Mesenchymal stem cell (in vitro differentiated cells and primary cell): ENCODE measurements at regions not wholly inside any gene's neighbourhood (a gene's known extent, or its start where the extent isn't known, plus 50 kb on each side); places are given as distances from the start of the nearest gene placed in this dataset.

Experiments used
- DNase-seq: peaks from one replicate; pipeline ENCODE4 v3.0.0-alpha.2; 2013
- H2AFZ ChIP-seq: one replicate; pipeline ENCODE4 v1.6.1; 2013; ENCODE audit warnings: low read depth, mild to moderate bottlenecking, control low read depth, inconsistent platforms, low read length, moderate library complexity
- H2AK5ac ChIP-seq: 2 replicates; pipeline ENCODE4 v1.6.1; 2013; ENCODE audit warnings: low read length, moderate library complexity, mild to moderate bottlenecking, inconsistent platforms; ENCODE audit not compliant: severe bottlenecking
- H2BK120ac ChIP-seq: one replicate; pipeline ENCODE4 v1.6.1; 2013; ENCODE audit warnings: low read depth, mild to moderate bottlenecking, inconsistent platforms, low read length, moderate library complexity
- H2BK12ac ChIP-seq, 2 experiments: one replicate each; pipeline ENCODE4 v1.6.1; 2013; ENCODE audit warnings: inconsistent platforms in 2 of 2, low read length in 2 of 2, mild to moderate bottlenecking in 2 of 2, moderate library complexity in 2 of 2, control low read depth in 1 of 2
- H2BK15ac ChIP-seq: one replicate; pipeline ENCODE4 v1.6.1; 2013; ENCODE audit warnings: mild to moderate bottlenecking, low read depth, inconsistent platforms; ENCODE audit not compliant: poor library complexity, severe bottlenecking
- H2BK5ac ChIP-seq: 2 replicates; pipeline ENCODE4 v1.6.1; 2013; ENCODE audit warnings: low read depth, mild to moderate bottlenecking, low read length, control low read depth, inconsistent platforms; ENCODE audit not compliant: poor library complexity, severe bottlenecking
- H3K14ac ChIP-seq, 2 experiments: one replicate each; pipeline ENCODE4 v1.6.1; 2013; ENCODE audit warnings: inconsistent platforms in 2 of 2, low read length in 2 of 2, control low read depth in 1 of 2, mild to moderate bottlenecking in 1 of 2, moderate library complexity in 1 of 2
- H3K18ac ChIP-seq, 2 experiments: one replicate each; pipeline ENCODE4 v1.6.1; 2013; ENCODE audit warnings: inconsistent platforms in 2 of 2, low read length in 2 of 2, control low read depth in 1 of 2, low read depth in 1 of 2, mild to moderate bottlenecking in 1 of 2
- H3K23ac ChIP-seq, 2 experiments: one replicate each; pipeline ENCODE4 v1.6.1; 2013; ENCODE audit warnings: inconsistent platforms in 2 of 2, low read length in 2 of 2, mild to moderate bottlenecking in 2 of 2, moderate library complexity in 2 of 2, control low read depth in 1 of 2
- H3K27ac ChIP-seq: 2 replicates; pipeline ENCODE4 v1.5.1; 2013; ENCODE audit warnings: mild to moderate bottlenecking, moderate library complexity, low read length, control low read depth, inconsistent platforms; ENCODE audit not compliant: poor library complexity, severe bottlenecking
- H3K27me3 ChIP-seq, 2 experiments: 2 replicates each; pipeline versions ENCODE4 v1.6.1 to v1.7.0; 2013; ENCODE audit warnings: low read length in 2 of 2, mild to moderate bottlenecking in 2 of 2, moderate library complexity in 2 of 2, control low read depth in 1 of 2, inconsistent platforms in 1 of 2; ENCODE audit not compliant: control insufficient read depth in 1 of 2, insufficient read depth in 1 of 2
- H3K36me3 ChIP-seq, 2 experiments: 2 replicates each; pipeline versions ENCODE4 v1.6.1 to v1.7.0; 2013; ENCODE audit warnings: low read length in 2 of 2, control low read depth in 1 of 2, inconsistent platforms in 1 of 2, low read depth in 1 of 2, mild to moderate bottlenecking in 1 of 2; ENCODE audit not compliant: insufficient read depth in 2 of 2, control insufficient read depth in 1 of 2
- H3K4ac ChIP-seq, 2 experiments: one replicate each; pipeline ENCODE4 v1.6.1; 2013; ENCODE audit warnings: inconsistent platforms in 2 of 2, low read length in 2 of 2, mild to moderate bottlenecking in 2 of 2, moderate library complexity in 2 of 2, control low read depth in 1 of 2, low read depth in 1 of 2
- H3K4me1 ChIP-seq: 2 replicates; pipeline ENCODE4 v1.6.1; 2013; ENCODE audit warnings: low read depth, low read length, control low read depth; ENCODE audit not compliant: control insufficient read depth, insufficient read depth
- H3K4me2 ChIP-seq: 2 replicates; pipeline ENCODE4 v1.6.1; 2013; ENCODE audit warnings: low read length, mild to moderate bottlenecking, inconsistent platforms; ENCODE audit not compliant: poor library complexity, severe bottlenecking
- H3K4me3 ChIP-seq, 2 experiments: 2 replicates each; pipeline versions ENCODE4 v1.5.1 to v1.7.0; 2013; ENCODE audit warnings: low read length in 2 of 2, mild to moderate bottlenecking in 2 of 2, control low read depth in 1 of 2, low read depth in 1 of 2; ENCODE audit not compliant: insufficient read depth in 1 of 2
- H3K79me1 ChIP-seq: replicated peaks from 2 replicates; pipeline ENCODE4 v1.6.1; 2013; ENCODE audit warnings: mild to moderate bottlenecking, control low read depth, low read length, inconsistent platforms; ENCODE audit not compliant: poor library complexity, severe bottlenecking
- H3K9ac ChIP-seq: 2 replicates; pipeline ENCODE4 v1.7.0; 2013; ENCODE audit warnings: mild to moderate bottlenecking, low read length, moderate library complexity
- H3K9me3 ChIP-seq: 2 replicates; pipeline ENCODE4 v1.7.0; 2013; ENCODE audit warnings: mild to moderate bottlenecking, low read length; ENCODE audit not compliant: control insufficient read depth
- H4K8ac ChIP-seq: one replicate; pipeline ENCODE4 v1.6.1; 2013; ENCODE audit warnings: inconsistent platforms, mild to moderate bottlenecking, low read length, moderate library complexity
- H4K91ac ChIP-seq: one replicate; pipeline ENCODE4 v1.6.1; 2013; ENCODE audit warnings: mild to moderate bottlenecking, low read length, inconsistent platforms
- WGBS: methylation state at CpG from one replicate; pipeline ENCODE4 v1.1.7; 2013; ENCODE audit warnings: mixed read lengths; 5-methylcytosine and 5-hydroxymethylcytosine counted together

DNA sequence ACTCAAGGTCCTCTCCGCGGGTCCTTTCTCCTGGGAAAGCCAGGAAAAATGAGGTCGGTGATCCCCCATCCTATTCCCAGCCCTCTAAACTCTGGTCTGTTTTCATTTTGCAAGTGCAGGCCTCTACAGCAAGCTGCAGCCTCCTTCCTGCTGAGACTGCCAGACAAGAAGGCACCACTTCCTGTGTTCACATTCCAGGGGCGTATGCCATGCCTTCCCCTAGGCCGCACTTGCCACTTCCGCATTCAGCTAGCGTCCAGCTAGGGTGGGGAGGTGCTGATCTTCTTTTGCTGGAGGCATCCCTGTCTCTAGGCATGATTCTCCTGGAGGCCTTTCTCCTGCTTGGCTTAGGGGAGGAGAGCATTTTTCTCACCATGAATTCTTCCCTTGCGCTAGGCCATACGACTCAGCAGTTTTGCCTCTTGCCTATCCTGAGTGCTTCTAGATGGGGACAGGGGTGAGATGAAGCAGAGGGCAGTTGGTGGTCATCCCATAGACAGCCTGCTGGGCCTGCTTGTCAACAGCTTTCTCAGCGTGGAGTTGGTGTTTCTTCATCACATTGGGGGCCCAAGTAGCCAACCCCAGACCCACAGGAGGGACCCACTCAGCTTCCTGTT lies 328.9 kb downstream of the RPS24 start:
- peaks cover 24% of the 10 kb centered on the region for H3K4me1 ChIP-seq
- no peaks in the 10 kb centered on the region for H3K36me3 ChIP-seq
- H4K91ac ChIP-seq: peak overlapping the region; percentile 53
- peak overlapping the region in 1 of 2 experiments; percentile 84 for H3K4ac ChIP-seq
- no peak overlapping the region for H2BK5ac ChIP-seq
- no peak overlapping the region for H3K23ac ChIP-seq
- H3K4me2 ChIP-seq: no peak overlapping the region
- peak overlapping the region; percentile 52 for H2BK15ac ChIP-seq
- peak overlapping the region; percentile 74 for H2AFZ ChIP-seq
- no peak overlapping the region for H3K9ac ChIP-seq
- H2BK12ac ChIP-seq: peak overlapping the region; percentile 14 to 94
- peaks cover 0 to 17% of the 10 kb centered on the region in 2 experiments for H3K27me3 ChIP-seq
- WGBS: 56% methylated on average over 10 of the region's 10 CpGs
- peak overlapping the region; percentile 57 for H4K8ac ChIP-seq
- H3K79me1 ChIP-seq: no peaks in the 10 kb centered on the region
- DNase-seq: peak; percentile 33
- peak overlapping the region; percentile 23 to 89 for H3K18ac ChIP-seq
- no peak overlapping the region for H3K27ac ChIP-seq
- no peak overlapping the region for H3K14ac ChIP-seq
- H2AK5ac ChIP-seq: peak overlapping the region; percentile 51
- no peaks in the 10 kb centered on the region for H3K9me3 ChIP-seq
- H2BK120ac ChIP-seq: no peak overlapping the region
- no peak overlapping the region for H3K4me3 ChIP-seq

GRCh38 chr10:78363190-78363589 lies 329.5 kb downstream of the RPS24 start:
- H3K27me3 ChIP-seq: peaks cover 0 to 17% of the 10 kb centered on the region in 2 experiments
- no peak overlapping the region for H3K9ac ChIP-seq
- no peak overlapping the region for H4K91ac ChIP-seq
- H3K23ac ChIP-seq: no peak overlapping the region
- no peak overlapping the region for H2AFZ ChIP-seq
- no peak overlapping the region for H2BK120ac ChIP-seq
- H2AK5ac ChIP-seq: peak overlapping the region; percentile 11
- H3K4me2 ChIP-seq: no peak overlapping the region
- H2BK5ac ChIP-seq: no peak overlapping the region
- H3K4me1 ChIP-seq: peaks cover 24% of the 10 kb centered on the region
- no peaks in the 10 kb centered on the region for H3K9me3 ChIP-seq
- H3K4me3 ChIP-seq: no peak overlapping the region
- WGBS: 97% methylated on average over 4 of the region's 4 CpGs
- no peak overlapping the region for H4K8ac ChIP-seq
- H2BK12ac ChIP-seq: peak overlapping the region in 1 of 2 experiments; percentile 57
- H3K18ac ChIP-seq: peak overlapping the region; percentile 8 to 76
- no peak for DNase-seq
- no peak overlapping the region for H2BK15ac ChIP-seq
- no peaks in the 10 kb centered on the region for H3K36me3 ChIP-seq
- H3K79me1 ChIP-seq: no peaks in the 10 kb centered on the region
- H3K4ac ChIP-seq: no peak overlapping the region
- H3K14ac ChIP-seq: no peak overlapping the region
- no peak overlapping the region for H3K27ac ChIP-seq

DNA sequence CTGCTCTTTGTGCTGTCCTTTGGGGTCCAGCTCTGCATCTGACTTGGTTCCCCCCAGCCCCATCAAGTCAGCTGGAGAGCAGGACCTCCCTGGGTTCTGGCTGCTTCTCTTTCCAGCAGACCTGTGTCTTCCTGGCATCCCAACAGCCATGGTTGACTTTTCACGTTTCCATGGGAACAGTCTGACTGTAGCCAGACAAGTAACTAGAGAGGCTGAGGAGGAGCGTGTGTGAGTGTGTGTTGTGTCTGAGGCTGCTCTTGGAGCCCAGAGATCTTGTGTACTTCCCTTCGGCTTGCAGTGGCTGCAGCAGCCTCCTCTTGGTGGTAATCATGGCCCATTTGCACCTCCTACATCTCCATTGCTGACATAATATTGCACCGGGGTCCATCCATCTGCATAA lies 332.0 kb downstream of the RPS24 start:
- H3K36me3 ChIP-seq: no peaks in the 10 kb centered on the region
- no peak overlapping the region for H3K14ac ChIP-seq
- no peaks in the 10 kb centered on the region for H3K9me3 ChIP-seq
- H3K27me3 ChIP-seq: peaks cover under 1 to 21% of the 10 kb centered on the region in 2 experiments
- no peak overlapping the region for H2BK5ac ChIP-seq
- H3K79me1 ChIP-seq: no peaks in the 10 kb centered on the region
- H3K4me3 ChIP-seq: no peak overlapping the region
- peaks cover 14% of the 10 kb centered on the region for H3K4me1 ChIP-seq
- H2AFZ ChIP-seq: no peak overlapping the region
- DNase-seq: peak; percentile 65
- no peak overlapping the region for H3K9ac ChIP-seq
- no peak overlapping the region for H4K8ac ChIP-seq
- H3K4ac ChIP-seq: no peak overlapping the region
- 67% methylated on average over 2 of the region's 4 CpGs for WGBS
- no peak overlapping the region for H3K23ac ChIP-seq
- H3K4me2 ChIP-seq: no peak overlapping the region
- no peak overlapping the region for H4K91ac ChIP-seq
- no peak overlapping the region for H2BK120ac ChIP-seq
- no peak overlapping the region for H2BK15ac ChIP-seq
- no peak overlapping the region for H3K18ac ChIP-seq
- H3K27ac ChIP-seq: no peak overlapping the region
- H2BK12ac ChIP-seq: no peak overlapping the region
- H2AK5ac ChIP-seq: no peak overlapping the region

- Histone ChIP-seq H3K27me3 (peaks cover 6 to 28% of the 10 kb centered on the region in 2 experiments), H3K4me2 (no peak overlapping the region), H2BK15ac (peak overlapping the region; percentile 33), H3K23ac (no peak overlapping the region), H2BK12ac (no peak overlapping the region), H3K79me1 (no peaks in the 10 kb centered on the region), H2AK5ac (no peak overlapping the region), H4K91ac (no peak overlapping the region), H2BK5ac (no peak overlapping the region), H3K14ac (no peak overlapping the region), H3K4me1 (peaks cover 12% of the 10 kb centered on the region), H3K27ac (no peak overlapping the region), H4K8ac (peak overlapping the region; percentile 16), H3K9ac (no peak overlapping the region), H2BK120ac (no peak overlapping the region), H3K4me3 (no peak overlapping the region), H3K18ac (peak overlapping the region in 1 of 2 experiments; percentile 41), H2AFZ (no peak overlapping the region), H3K4ac (no peak overlapping the region), H3K36me3 (no peaks in the 10 kb centered on the region), H3K9me3 (no peaks in the 10 kb centered on the region)
- peak; percentile 71 for DNase-seq
- WGBS: 39% methylated on average over 15 of the region's 15 CpGs
These were observed 333.2 kb downstream of the RPS24 start for GRCh38 chr10:78366663-78367411.
